ENCODE measurements at regions not wholly inside any gene's neighbourhood (a gene's known extent, or its start where the extent isn't known, plus 50 kb on each side); places are given as distances from the start of the nearest gene placed in this dataset.

- TF ChIP-seq, protein P1, sequence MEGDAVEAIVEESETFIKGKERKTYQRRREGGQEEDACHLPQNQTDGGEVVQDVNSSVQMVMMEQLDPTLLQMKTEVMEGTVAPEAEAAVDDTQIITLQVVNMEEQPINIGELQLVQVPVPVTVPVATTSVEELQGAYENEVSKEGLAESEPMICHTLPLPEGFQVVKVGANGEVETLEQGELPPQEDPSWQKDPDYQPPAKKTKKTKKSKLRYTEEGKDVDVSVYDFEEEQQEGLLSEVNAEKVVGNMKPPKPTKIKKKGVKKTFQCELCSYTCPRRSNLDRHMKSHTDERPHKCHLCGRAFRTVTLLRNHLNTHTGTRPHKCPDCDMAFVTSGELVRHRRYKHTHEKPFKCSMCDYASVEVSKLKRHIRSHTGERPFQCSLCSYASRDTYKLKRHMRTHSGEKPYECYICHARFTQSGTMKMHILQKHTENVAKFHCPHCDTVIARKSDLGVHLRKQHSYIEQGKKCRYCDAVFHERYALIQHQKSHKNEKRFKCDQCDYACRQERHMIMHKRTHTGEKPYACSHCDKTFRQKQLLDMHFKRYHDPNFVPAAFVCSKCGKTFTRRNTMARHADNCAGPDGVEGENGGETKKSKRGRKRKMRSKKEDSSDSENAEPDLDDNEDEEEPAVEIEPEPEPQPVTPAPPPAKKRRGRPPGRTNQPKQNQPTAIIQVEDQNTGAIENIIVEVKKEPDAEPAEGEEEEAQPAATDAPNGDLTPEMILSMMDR (IDR thresholded peaks at IDR 0.05; ENCODE audit: insufficient read depth, low read length, missing control alignments): no peak
- ChIA-PET POLR2A (no interaction called here), CTCF (interaction anchor here (1.3 kb wide), 1 partner anchor 875 kb away, joined by 3 read pairs; no protein-coding TSS in a partner anchor)
- DNase-seq (ENCODE audit: low read depth, low spot score): no peak
- no peak overlapping the region for H3K4me3 ChIP-seq (ENCODE audit: low read depth, low read length)
These were observed 200.5 kb upstream of the KLF4 start for GRCh38 chr9:107690021-107690420.

- no peak overlapping the region for H3K4me3 ChIP-seq (ENCODE audit: low read depth, low read length)
- TF ChIP-seq, protein P1 (IDR thresholded peaks at IDR 0.05; ENCODE audit: insufficient read depth, low read length, missing control alignments): no peak
- POLR2A ChIA-PET: no interaction called here
- DNase-seq (ENCODE audit: low read depth, low spot score): no peak
- CTCF ChIA-PET: no interaction called here
These were observed 199.2 kb upstream of the KLF4 start for GRCh38 chr9:107688728-107689127.

DNA sequence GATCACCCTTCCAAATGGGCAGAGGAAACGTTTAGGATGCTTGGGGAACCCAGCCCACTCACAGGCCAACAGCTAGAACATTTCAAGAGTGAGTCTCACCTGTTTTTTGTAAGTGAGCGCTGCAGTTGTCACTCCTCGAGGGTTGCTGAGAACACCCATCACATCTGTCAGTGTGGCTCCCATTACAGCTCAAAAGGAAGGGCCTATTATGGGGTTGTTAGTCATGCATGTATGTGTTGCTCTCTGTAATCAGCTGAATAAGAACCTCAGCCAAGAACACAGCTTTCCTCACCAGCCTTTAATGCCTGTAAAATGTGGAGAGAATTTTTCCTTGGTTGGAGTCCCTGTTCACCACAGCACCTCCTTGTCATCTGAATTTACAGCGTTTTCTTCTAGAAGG, 196.3 kb upstream of the KLF4 start:
- TF ChIP-seq, protein P1 (IDR thresholded peaks at IDR 0.05; ENCODE audit: insufficient read depth, low read length, missing control alignments): no peak
- CTCF ChIA-PET: no interaction called here
- DNase-seq (ENCODE audit: low read depth, low spot score): no peak
- no peak overlapping the region for H3K4me3 ChIP-seq (ENCODE audit: low read depth, low read length)
- POLR2A ChIA-PET: no interaction called here

DNA sequence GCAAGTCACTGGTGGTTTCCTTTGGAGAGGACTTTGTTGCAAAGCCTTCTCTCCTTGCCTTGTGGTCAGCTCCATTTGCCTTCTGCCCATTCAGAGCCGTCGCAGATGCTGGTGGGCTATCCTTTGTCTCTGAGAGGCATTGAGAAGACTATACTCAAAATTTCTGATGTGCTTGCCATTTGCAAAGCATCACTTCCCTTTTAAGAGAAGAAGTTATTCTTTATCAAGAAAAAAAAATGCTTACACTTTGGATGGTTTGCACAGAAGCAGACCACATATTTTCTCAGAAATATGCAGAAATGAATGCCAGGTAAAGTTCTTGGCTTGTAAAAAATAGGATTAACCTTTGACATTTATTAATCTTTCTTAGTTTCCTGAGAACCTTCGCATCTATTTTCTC, 195.8 kb upstream of the KLF4 start:
- DNase-seq (ENCODE audit: low read depth, low spot score): no peak
- ChIA-PET CTCF (no interaction called here), POLR2A (no interaction called here)
- TF ChIP-seq, protein P1 (IDR thresholded peaks at IDR 0.05; ENCODE audit: insufficient read depth, low read length, missing control alignments): no peak
- no peak overlapping the region for H3K4me3 ChIP-seq (ENCODE audit: low read depth, low read length)

DNA sequence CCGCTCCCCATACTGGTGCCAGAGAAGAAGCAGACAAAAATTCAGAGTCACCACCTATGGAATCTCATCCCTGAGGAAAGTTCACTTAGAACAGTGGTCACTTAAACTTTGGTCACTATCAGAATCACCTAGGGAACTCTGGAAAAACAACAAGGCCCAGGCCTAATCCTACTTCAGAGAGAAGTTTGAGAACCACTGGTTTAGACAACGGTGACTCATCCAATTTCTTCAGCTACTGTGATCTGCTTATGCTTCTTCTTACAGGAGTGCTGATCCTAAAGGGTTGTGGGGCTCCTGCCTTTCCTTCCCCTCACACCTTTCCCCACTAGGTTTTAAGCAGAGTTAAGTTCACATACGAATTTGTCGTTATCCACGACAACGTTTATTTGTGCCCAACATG, 194.7 kb upstream of the KLF4 start:
- DNase-seq (ENCODE audit: low read depth, low spot score): no peak
- TF ChIP-seq, protein P1 (IDR thresholded peaks at IDR 0.05; ENCODE audit: insufficient read depth, low read length, missing control alignments): no peak
- CTCF ChIA-PET: no interaction called here
- no peak overlapping the region for H3K4me3 ChIP-seq (ENCODE audit: low read depth, low read length)
- POLR2A ChIA-PET: no interaction called here

DNA sequence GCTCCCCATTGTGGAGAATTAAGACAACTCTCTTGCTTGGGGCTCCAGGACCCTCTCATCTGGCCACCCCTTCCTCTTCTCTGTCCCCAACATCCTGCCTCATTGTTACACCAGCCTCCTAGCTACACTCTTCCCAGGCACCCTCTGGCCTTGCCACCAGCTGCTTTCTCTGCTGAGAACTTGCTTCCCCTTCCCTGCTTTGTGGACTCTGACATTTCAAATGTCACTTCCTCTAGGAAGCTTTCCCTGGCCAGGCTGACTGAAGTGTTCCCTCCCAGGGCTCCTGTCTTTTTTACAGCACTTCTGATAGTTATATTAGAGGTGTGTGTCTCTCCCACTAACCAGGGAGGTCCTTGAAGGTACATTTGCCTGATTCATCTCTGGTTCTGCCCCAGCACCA, 194.0 kb upstream of the KLF4 start:
- POLR2A ChIA-PET: no interaction called here
- TF ChIP-seq, protein P1 (IDR thresholded peaks at IDR 0.05; ENCODE audit: insufficient read depth, low read length, missing control alignments): no peak
- no peak overlapping the region for H3K4me3 ChIP-seq (ENCODE audit: low read depth, low read length)
- no peak for DNase-seq (ENCODE audit: low read depth, low spot score)
- CTCF ChIA-PET: no interaction called here
